ENCODE measurements at regions not wholly inside any gene's neighbourhood (a gene's known extent, or its start where the extent isn't known, plus 50 kb on each side); places are given as distances from the start of the nearest gene placed in this dataset.

- DNase-seq (ENCODE audit: low spot score): no peak
- H3K27ac ChIP-seq: no peak overlapping the region
- TF ChIP-seq CTCF (IDR thresholded peaks at IDR 0.05): no peak
- H3K4me3 ChIP-seq: no peak overlapping the region
Measured at GRCh38 chr15:25510146-25510545, 71.3 kb upstream of the UBE3A start.

GRCh38 chr15:25509703-25510102 lies 70.9 kb upstream of the UBE3A start:
- no peak overlapping the region for H3K27ac ChIP-seq
- no peak overlapping the region for H3K4me3 ChIP-seq
- DNase-seq (ENCODE audit: low spot score): no peak
- TF ChIP-seq CTCF (IDR thresholded peaks at IDR 0.05): no peak

GRCh38 chr15:25508369-25509002 lies 69.7 kb upstream of the UBE3A start:
- peak; percentile 64 for TF ChIP-seq CTCF (IDR thresholded peaks at IDR 0.05)
- Histone ChIP-seq H3K4me3 (no peak overlapping the region), H3K27ac (no peak overlapping the region)
- no peak for DNase-seq (ENCODE audit: low spot score)

- no peak for TF ChIP-seq CTCF (IDR thresholded peaks at IDR 0.05)
- Histone ChIP-seq H3K27ac (no peak overlapping the region), H3K4me3 (no peak overlapping the region)
- no peak for DNase-seq (ENCODE audit: low spot score)
Measured at GRCh38 chr15:25504307-25504706, 65.5 kb upstream of the UBE3A start.

GRCh38 chr15:25501828-25502446 lies 63.1 kb upstream of the UBE3A start:
- peak; percentile 42 for TF ChIP-seq CTCF (IDR thresholded peaks at IDR 0.05)
- DNase-seq (ENCODE audit: low spot score): no peak
- H3K27ac ChIP-seq: no peak overlapping the region
- H3K4me3 ChIP-seq: peak overlapping the region; percentile 20

GRCh38 chr15:25498835-25499234 lies 60.0 kb upstream of the UBE3A start:
- DNase-seq (ENCODE audit: low spot score): no peak
- Histone ChIP-seq H3K27ac (no peak overlapping the region), H3K4me3 (no peak overlapping the region)
- no peak for TF ChIP-seq CTCF (IDR thresholded peaks at IDR 0.05)

- Histone ChIP-seq H3K4me3 (no peak overlapping the region), H3K27ac (no peak overlapping the region)
- DNase-seq (ENCODE audit: low spot score): no peak
- TF ChIP-seq CTCF (IDR thresholded peaks at IDR 0.05): no peak
Measured at GRCh38 chr15:25497934-25498333, 59.1 kb upstream of the UBE3A start.
